DMS114 treated with DMSO at 0.1 percent for 48 hours (cell line): ENCODE measurements at regions not wholly inside any gene's neighbourhood (a gene's known extent, or its start where the extent isn't known, plus 50 kb on each side); places are given as distances from the start of the nearest gene placed in this dataset.
"Not testable (repeated sequence)": the region's sequence is repeated elsewhere in the genome, so short reads cannot be mapped to it uniquely, and the experiment has no call there.

ENCODE experiments used
- DNase-seq: peaks from one replicate; lab custom pipeline; 2025; ENCODE audit not compliant: unreplicated experiment; lab: John Stamatoyannopoulos, UW

DNA sequence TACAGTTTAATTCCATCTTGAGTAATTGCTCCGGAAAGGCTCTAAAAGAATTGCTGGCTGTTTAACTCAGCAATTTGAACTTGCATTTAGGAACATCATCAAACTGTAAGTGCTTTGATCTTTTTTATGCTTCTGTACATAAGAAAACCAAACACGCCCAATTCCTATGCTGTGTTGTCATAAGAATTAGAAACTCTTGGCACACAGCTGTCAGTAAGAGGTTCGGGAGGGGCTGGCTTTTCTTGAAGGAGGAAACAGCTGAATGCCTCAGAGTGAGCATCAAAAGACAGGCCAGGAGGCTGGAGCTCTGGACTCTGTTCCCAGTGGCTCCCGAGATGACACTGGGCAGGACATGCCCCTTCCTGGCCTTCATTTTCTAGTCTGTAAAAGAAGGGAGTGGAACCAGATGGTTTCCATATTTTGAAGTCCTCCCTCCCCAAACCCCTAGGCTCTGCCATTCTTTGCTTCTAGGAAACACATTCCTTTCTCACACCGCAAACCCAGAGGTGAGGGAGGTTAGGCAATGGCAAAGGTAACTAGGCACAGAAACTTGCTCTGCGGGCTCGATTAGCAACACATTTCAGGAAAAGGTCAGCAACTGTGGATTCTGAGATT, 73.7 kb upstream of the DLG1 start:
- DNase-seq, result no peak

DNA sequence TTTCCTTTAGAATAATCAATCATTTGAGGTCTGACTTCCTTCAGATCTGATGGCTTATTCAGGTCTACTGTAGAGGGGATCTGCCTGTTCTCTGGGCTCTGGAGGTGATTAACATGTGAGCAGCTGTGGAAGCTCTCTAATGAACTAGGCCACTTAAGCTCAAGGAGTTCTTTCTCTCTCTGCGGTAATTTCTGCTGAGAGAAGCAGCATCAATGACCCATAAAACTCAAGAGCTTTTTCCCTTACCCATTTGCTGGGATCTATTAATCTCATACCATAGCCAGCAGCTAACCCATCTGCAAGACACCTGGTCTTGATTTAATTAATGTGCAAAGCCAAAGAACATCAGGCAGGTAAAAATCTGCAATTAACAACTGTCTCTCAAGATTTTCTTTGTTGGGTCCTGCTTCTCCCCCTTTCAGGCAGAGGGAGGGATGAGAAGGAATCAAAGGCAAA, 73.2 kb upstream of the DLG1 start:
- DNase-seq, result no peak

DNA sequence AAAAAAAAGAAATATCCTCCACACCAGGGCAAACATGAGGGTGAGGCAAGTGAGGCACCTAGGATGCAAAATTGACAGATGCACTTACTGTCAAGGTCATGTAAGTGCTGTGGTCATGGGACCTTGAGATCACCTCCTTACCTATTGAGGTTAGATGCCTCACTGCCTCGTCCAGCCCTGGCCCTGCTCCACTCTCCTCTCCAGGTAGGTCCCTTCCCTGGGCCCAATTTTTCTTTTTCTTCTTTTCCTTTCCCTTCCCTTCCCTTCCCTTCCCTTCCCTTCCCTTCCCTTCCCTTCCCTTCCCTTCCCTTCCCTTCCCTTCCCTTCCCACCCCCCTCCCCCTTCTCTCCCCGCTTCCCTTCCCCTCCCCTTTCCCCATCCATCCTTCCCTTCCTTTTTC, 71.1 kb upstream of the DLG1 start:
- no peak for DNase-seq

DNA sequence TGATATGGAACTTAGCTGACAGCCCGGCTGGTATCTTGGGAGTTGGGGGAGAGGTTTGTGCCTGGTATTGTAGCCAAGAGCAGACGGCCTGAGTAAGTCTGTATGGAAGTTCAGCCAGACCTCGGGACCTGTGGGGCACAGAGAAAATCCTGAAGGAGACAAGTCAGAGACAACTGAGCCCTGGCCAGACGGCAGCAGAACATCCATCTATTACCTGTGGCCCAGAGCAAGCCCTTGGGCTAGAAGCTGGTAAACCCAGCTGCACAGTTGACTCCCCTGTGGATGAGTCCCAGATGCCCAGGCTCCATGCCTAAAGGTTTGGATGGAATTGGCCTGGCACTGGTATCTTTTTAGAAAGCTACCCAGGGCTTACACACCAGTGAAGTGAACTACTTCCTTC, 70.4 kb upstream of the DLG1 start:
- DNase-seq, result no peak

DNA sequence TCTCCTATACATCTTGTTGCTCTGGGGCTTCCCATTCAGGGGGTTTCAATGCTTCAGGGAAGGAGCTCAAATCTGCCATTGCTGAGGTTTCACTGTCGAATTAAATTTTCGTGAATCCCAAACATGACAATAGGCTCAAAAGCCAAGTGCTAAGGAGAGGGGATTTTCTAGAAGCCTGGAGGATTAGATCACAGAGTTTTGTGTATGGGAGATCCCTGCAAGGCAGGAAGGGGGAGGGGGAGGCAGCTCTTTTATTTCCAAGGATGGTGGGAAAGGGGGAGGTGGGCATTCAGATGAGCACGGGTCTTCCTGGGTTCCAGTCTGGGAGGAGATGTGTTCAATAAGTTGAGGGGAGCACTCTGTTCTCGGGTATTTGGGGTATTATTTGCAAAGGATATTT, 69.9 kb upstream of the DLG1 start:
- DNase-seq, result no peak

DNA sequence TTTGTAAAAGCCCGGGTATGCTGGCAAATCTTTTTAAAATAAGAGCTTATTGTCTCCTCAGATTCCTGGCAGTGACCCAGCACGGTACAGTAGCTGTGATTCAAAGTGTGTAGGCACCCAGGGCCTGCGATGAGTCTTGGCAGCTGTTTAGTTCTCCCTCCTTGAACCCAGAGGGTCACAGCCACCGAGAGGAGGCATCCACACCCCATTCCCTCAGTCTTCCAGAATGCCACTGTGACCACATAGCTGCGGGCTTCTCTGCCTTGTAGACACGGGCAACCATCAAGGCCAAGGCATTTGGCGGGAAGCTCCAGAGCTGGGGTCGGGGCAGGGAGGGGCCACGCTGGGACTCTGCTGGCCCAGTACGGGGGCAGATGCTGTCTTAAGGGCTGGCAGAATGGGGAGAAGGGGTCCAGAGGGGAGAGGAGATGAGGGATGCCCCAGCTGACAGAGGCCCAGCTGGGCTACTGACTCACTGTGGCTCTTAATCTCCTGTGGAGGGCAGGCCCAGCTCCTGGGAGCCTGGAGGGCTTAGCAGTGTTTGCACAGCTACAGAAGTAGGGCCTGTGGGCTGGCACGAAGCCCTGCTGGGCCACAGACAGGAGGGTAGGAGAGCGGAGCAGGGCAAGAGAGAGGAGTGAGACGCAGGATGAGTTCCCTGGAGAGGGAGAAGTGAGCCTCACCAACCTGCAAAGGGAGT, 68.8 kb upstream of the DLG1 start:
- no peak for DNase-seq

DNA sequence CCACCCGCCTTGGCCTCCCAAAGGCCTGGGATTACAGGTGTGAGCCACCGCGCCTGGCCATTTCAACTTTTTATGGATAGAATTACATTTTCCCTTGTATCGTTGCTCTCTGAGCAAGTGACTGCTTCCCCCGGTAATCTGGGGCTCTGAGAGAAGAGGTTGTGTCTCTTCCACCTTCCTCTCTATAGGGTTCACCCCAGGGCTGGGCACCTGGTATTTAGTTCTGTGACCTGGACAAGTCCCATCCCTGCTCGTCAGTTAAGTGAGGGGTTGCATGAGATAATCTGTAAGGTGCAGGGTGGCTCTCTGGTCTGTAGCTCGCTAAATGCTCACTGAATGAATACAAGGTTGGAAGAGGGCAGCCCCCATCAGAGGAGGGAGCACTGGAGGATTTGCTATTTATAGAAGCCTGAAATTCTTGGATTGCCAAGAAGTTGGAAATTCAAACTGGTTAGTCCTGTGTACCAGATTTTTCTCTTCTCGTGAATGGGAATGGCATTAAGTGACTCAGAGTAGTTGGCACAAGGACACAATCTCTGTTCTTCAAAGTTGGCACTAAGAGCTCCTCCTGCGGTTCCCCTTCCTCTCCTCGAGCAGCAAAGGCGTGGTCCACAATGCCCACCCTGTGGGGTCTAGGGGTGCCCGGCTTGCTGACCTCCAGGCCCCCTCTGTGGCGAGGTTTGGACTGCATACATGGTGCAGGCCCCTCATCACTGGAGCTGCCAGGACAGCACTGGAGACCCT, 68.1 kb upstream of the DLG1 start:
- no peak for DNase-seq

DNA sequence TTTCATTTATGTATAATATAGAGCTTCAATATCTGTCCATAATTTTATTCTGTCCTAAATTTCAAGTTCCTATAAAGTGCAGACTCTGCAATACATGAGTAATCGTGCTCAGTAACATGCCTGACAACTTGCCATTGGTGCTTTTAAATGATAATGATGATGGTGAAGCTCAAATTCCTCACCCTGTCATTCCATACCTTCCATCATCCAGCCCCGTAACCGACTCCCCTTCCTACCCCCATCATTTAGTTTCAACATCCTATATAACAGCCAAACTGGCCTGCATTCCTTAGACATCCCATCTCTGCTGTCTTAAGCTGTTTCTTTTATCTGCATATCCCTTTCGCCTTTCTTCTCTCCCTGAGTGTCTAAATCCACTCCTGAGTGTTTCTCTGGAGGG, 67.2 kb upstream of the DLG1 start:
- no peak for DNase-seq

DNA sequence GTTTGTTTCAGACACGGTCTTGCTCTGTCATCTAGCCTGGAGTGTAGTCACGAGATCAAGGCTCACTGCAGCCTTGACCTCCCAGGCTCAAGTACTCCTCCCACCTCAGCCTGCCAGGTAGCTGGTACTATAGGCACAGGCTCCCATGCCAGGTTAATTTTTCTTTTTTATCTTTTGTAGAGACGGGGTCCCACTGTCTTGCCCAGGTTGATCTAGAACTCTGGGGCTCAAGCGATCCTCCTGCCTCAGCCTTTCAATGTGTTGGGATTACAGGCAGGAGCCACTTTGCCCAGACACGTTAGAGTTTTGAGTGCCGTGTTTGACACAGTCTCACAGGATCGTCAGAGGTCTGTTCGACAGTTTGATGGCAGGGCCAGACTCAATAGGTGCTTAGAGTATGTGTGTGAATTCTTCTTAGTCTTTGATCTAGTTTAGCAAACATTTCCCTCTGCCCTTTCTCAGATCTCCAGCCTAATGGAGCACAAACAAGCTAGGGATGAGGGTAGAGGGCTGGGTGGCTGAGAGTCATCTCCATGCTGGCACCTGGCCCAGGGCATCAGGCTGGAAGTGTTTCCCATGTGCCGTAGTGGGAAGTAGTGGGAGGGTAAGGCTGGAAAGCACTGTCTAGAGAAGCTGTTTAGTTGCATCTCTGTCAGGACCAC, 66.1 kb upstream of the DLG1 start:
- no peak for DNase-seq

DNA sequence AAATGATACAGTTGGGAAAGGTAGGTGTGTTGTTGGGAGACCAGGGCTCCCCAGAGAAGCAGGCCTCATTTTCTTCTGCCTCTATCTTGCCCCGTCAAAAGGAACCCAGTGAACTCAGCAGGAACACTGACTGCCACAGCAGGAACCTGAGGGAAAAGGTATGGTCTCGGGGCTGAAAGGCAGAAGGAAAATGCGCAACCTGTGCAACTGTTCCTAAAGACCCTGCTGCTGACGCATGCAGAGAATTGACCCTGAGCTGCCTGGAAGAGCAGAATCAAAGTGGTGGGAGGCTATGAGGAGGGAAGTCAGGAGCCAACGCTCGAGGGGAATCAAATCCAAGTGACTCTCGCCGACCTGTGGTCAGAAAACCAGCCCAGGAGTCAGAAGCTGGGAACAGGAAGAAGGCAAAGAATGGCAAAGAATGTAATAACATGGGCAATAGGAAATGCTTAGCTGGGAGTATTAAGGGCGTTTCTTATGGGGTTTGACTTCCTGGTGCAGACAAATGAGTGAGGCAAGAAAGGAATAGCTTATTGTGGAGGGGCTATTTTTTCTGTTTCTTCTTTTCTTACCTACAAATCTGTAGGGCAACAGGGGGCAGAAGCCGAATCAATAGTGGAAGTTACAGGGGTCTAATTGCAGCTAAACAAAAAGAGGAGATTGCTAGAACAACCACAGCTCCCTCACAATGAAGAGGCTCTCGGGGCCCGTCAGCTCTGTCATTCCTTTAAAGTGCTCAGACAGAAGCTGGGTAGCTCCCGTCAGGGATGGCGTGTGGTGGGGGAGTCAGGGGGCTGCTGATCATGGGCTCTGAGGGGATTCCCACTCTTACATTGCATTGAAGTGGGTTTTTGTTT, 65.4 kb upstream of the DLG1 start:
- DNase-seq, result no peak

DNA sequence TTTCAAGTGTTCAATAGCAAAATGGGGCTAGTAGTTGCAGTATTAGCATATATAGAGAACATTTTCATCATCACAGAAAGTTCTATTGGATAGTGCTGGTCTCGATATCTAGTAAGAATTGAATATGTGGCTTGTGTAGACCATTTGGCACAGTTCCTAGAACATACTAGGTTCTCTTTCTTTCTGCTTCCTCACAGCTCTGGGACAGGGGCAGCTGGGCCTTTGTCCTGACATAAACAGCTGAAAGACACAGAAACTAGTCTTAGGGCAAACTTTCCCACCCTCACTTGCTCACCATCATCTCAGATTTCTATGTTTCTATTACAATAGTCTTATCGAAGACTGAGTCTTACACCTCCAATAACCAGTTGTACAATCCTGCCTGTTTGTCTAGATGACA, 63.7 kb upstream of the DLG1 start:
- no peak for DNase-seq

DNA sequence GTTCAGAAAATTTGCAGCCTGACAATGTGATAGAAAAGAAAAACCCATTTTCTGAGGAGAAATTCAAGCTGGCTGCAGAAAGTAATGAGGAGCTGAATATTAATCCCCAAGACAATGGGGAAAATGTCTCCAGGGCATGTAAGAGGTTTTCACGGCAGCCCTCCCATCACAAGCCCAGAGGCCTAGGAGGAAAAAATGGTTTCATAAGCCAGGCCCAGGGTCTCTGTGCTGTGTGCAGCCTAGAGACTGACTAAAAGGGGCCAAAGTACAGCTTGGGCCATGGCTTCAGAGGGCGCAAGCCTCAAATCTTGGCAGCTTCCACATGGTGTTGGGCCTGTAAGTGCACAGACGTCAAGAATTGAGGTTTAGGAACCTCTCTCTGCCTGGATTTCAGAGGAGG, 61.7 kb upstream of the DLG1 start:
- not testable (repeated sequence) for DNase-seq

DNA sequence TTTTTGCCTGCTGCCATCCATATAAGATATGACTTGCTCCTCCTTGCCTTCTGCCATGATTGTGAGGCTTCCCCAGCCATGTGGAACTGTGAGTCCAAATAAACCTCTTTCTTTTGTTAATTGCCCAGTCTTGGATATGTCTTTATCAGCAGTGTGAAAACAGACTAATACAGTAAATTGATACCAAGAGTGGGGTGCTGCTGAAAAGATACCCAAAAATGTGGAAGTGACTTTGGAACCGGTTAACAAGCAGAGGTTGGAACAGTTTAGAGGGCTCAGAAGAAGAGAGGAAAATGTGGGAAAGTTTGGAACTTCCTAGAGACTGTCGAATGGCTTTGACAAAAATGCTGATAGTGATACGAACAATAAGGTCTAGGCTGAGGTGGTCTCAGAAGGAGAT, 61.1 kb upstream of the DLG1 start:
- not testable (repeated sequence) for DNase-seq

DNA sequence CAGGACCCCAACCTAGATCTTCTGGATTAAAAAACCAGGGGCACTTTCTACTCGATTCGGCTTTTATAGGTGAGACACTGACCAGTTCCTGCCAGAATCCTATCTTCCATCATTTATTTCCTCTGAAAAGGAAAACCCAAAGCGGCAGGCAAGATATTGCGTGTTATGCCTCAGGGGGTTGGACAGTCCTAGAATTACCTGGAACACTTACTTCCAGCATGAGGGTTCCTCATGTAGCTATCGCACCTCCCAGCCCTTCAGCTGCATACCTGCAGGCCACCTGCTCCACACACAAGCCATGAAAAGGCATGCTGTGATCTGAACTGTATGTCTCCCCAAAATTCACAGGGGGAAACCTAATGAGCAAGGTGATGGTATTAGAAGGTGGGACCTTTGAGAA, 58.3 kb upstream of the DLG1 start:
- no peak for DNase-seq

DNA sequence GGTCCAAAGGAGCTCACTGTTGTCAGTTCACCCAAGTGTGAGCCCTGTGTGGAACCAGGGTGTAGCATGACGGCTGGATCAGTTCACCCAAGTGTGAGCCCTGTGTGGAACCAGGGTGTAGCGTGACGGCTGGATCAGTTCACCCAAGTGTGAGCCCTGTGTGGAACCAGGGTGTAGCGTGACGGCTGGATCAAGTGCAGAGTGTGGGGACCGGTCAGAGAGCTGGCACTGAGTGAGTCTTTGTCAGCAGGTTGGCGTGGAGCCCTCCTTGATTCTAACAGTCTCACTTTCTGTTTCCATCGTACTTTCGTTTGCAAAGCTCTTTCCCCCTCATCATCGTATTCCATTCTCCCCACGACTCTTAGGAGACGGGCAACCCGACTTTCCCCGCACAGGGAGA, 57.9 kb upstream of the DLG1 start:
- DNase-seq, result no peak

DNA sequence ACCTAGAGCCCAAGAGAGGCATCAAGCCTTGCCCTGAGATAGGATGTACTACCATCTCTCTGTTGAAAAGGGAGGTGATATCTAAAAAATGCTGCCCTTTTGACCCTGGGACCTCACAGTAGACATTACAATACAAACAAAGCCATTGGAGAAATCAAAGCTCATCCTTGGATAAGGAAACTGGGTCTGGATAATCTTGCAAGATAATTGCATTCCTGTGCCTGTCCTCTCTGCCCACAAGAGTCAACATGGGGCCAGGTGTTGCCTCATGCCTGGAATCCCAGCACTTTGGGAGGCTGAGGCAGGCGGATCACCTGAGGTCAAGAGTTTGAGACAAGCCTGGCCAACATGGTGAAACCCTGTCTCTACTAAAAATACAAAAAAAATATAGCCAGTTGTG, 57.3 kb upstream of the DLG1 start:
- no peak for DNase-seq

DNA sequence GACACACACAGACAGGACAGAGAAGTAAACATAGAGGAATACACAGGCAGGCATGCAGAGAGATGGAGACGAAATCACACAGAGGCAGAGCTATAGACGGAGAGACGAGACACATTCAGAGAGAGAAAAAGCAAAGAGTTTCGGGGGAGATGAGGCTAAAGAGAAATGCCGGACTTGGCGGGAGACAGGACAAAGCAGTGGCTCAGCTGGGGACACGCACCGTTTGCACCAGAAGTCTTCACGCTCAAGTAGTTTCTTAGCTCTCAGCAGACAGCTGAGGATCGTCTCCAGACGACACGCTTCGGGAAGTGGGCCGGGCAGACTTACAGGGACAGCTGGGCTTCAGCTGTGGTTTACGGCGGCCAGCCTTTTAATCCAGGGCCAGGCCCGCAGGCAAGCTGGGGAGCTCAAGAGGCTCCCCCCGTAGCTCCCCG, 56.2 kb upstream of the DLG1 start:
- no peak for DNase-seq

DNA sequence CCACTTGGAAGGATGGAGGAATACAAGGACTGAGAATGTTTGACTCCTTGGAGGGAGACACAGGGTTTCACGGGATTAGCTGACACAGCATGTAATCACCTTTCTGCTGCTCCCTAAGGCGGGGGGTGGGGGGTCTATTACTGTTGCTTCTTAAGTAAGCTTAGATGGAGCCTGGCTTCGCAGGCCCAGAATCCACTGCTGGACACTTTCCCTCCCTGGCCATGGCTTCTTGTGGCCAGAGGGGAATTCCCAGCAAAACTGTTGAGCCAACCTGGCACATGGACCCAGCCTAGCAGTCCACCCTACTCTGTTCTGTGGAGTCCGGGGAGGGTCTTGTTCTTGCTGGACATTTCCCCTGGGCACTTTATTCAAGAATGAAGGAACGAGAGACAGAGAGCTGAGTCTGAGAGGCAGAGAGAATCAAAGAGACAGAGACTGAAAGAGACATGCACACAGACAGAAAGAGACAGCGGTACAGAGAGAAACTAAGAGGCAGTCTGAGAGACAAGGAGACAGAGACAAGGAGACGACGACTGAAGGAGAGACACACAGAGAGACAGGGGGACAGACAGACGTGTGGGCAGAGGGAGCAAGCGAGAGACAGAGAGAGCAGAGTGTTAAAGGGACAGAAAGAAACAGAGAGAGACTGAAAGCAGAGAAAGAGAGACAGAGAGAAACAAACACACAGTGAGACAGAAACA, 55.6 kb upstream of the DLG1 start:
- no peak for DNase-seq

DNA sequence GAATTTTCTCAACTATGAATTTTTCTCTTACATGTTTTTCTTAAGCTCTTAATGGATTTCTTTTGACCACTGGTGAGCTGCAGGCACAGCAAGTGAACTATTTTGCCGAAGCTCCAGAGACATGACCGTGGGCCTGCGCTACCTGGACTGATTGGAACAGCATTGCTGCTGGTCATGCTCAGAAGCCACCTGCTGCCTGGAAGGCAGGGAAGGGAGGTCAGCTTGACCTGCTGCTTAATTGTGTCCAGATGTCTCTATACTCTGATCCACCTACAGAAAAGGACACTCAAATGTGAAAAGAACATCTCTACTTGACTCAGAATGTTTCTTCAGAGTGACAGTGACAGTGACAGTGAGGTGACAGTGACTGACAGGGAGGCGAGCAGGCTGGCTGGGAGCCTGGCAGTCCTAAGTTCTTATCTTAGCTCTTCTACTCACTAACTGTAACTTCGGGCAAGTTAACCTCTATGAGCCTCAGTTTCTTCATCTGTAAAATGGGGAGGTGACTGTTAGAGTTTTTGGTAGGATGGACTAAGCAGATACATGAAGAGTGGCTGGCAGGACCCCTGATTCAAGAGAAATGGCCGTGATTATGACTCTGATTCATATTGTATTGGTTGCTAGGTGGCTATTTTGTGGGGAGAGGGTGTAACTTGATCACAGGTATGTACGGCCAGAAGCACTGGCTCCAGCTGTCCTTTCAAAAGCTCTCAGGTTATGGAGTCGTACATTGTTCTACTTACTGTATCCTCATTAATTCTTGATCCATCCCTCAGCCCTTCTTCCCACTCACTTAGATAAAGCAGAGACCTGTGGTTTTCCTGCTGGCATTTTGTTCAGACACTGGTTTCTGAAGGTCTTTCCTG, 54.8 kb upstream of the DLG1 start:
- no peak for DNase-seq
